PC-3 (cell line): ENCODE measurements at regions not wholly inside any gene's neighbourhood (a gene's known extent, or its start where the extent isn't known, plus 50 kb on each side); places are given as distances from the start of the nearest gene placed in this dataset.

Experiments used
- ATAC-seq: fragments of 200-7000 bp; cut with Tn5 transposase; 2 replicates; pipeline ENCODE4 v1.9.1; 2020; ENCODE audit warnings: mild to moderate bottlenecking, moderate library complexity
- BruUV-seq: library from RNA; stranded (reverse); fragments of 400-500 nt; replicated peaks from 2 replicates; lab custom pipeline; 2021; lab: Mats Ljungman, UMichigan
- CTCF ChIA-PET: fragments of 300-600 bp; sonication (Branson Sonifier 250); formaldehyde crosslinking; loops from one replicate; lab custom pipeline; 2022; ENCODE audit warnings: antibody characterized with exemption; lab: Charles Lee
- POLR2A ChIA-PET: fragments of 300-600 bp; sonication (Branson Sonifier 250); formaldehyde crosslinking; loops from one replicate; lab custom pipeline; 2022; ENCODE audit warnings: antibody characterized with exemption; ENCODE audit not compliant: unreplicated experiment; lab: Charles Lee
- DNase-seq: peaks from one replicate; pipeline ENCODE4 v3.0.0-alpha.2; 2015
- H2AFZ ChIP-seq: fragments of 300-600 bp; sonication (generic); 2 replicates; pipeline ENCODE4 v1.6.0; 2016; ENCODE audit warnings: antibody characterized with exemption, low read length
- H3F3A ChIP-seq: fragments of 300-600 bp; sonication (generic); one replicate; pipeline ENCODE4 v1.6.0; 2017; ENCODE audit warnings: antibody characterized with exemption, low read length, control low read depth, mild to moderate bottlenecking; ENCODE audit not compliant: unreplicated experiment
- H3K27ac ChIP-seq: fragments of 300-600 bp; sonication (generic); 2 replicates; pipeline ENCODE4 v1.5.1; 2016; ENCODE audit warnings: mild to moderate bottlenecking, low read length
- H3K27me3 ChIP-seq: fragments of 300-600 bp; sonication (generic); 2 replicates; pipeline ENCODE4 v1.6.1; 2016; ENCODE audit warnings: low read length, mixed read lengths
- H3K36me3 ChIP-seq: fragments of 300-600 bp; sonication (generic); 2 replicates; pipeline ENCODE4 v1.6.1; 2016; ENCODE audit warnings: low read depth, mixed run types, low read length, mixed read lengths
- H3K4me1 ChIP-seq: fragments of 300-600 bp; sonication (generic); 2 replicates; pipeline ENCODE4 v1.5.1; 2016; ENCODE audit warnings: low read length; ENCODE audit not compliant: insufficient read depth
- H3K4me2 ChIP-seq: fragments of 300-600 bp; sonication (generic); 2 replicates; pipeline ENCODE4 v1.6.0; 2016; ENCODE audit warnings: low read length
- H3K4me3 ChIP-seq: fragments of 300-600 bp; sonication (generic); 2 replicates; pipeline ENCODE4 v1.5.1; 2016; ENCODE audit warnings: mild to moderate bottlenecking, low read length, mixed read lengths
- H3K79me2 ChIP-seq: fragments of 300-600 bp; sonication (generic); 2 replicates; pipeline ENCODE4 v1.6.1; 2017; ENCODE audit warnings: low read length, mixed read lengths
- H3K9ac ChIP-seq: fragments of 300-600 bp; sonication (generic); 2 replicates; pipeline ENCODE4 v1.6.0; 2016; ENCODE audit warnings: mild to moderate bottlenecking, low read length
- H3K9me2 ChIP-seq: fragments of 300-600 bp; sonication (generic); replicated peaks from 2 replicates; pipeline ENCODE4 v1.6.1; 2016; ENCODE audit warnings: mixed run types, low read length, mixed read lengths
- H3K9me3 ChIP-seq: fragments of 300-600 bp; sonication (generic); 2 replicates; pipeline ENCODE4 v1.6.1; 2016; ENCODE audit warnings: low read length, mixed read lengths
- H4K20me1 ChIP-seq: fragments of 300-600 bp; sonication (generic); 2 replicates; pipeline ENCODE4 v1.6.1; 2016; ENCODE audit warnings: low read length, mixed read lengths
- CTCF ChIP-seq: fragments of 300-600 bp; sonication (generic); conservative IDR thresholded peaks from 2 replicates; pipeline ENCODE4 v1.5.1; 2017; ENCODE audit warnings: antibody characterized with exemption, low read depth, mild to moderate bottlenecking, low read length
- EZH2 ChIP-seq: fragments of 300-600 bp; sonication (generic); IDR thresholded peaks from one replicate; pipeline ENCODE4 v1.6.1; 2017; ENCODE audit warnings: antibody characterized with exemption, mild to moderate bottlenecking, low read length; ENCODE audit not compliant: unreplicated experiment
- EZH2phosphoT487 ChIP-seq: fragments of 300-600 bp; sonication (generic); IDR thresholded peaks from 2 replicates; pipeline ENCODE4 v1.6.1; 2018; ENCODE audit warnings: mild to moderate bottlenecking, antibody characterized with exemption, low read length, borderline replicate concordance
- intact Hi-C: fragments of 100-400 bp; cut with micrococcal nuclease; formaldehyde crosslinking; loops from 2 replicates; pipeline ENCODE4 v1.9.0; 2023

- no peak for TF ChIP-seq CTCF
- ATAC-seq (no peak), DNase-seq (no peak)
- no peaks in the 10 kb centered on the region for H4K20me1 ChIP-seq
- intact Hi-C loops = no loop called here
- H3K4me1 ChIP-seq = no peaks in the 10 kb centered on the region
- POLR2A ChIA-PET = no interaction called here
- no peaks in the 10 kb centered on the region for H3K79me2 ChIP-seq
- H3K9me2 ChIP-seq = no peaks in the 10 kb centered on the region
- no peaks in the 10 kb centered on the region for H3K36me3 ChIP-seq
- H3K27me3 ChIP-seq = peaks cover 48% of the 10 kb centered on the region
- H3K27ac ChIP-seq = no peak overlapping the region
- no peak overlapping the region for H3K4me2 ChIP-seq
- no TSS peak for BruUV-seq
- H3K9me3 ChIP-seq = no peaks in the 10 kb centered on the region; the same call in 1 of the 2 replicates
- CTCF ChIA-PET = no interaction called here
- H3K9ac ChIP-seq = no peak overlapping the region
- H3K4me3 ChIP-seq = no peak overlapping the region
- H2AFZ ChIP-seq = no peak overlapping the region
- H3F3A ChIP-seq = no peaks in the 10 kb centered on the region
These were observed 61.2 kb upstream of the PROK2 start for GRCh38 chr3:71846185-71846584.

- H3K9ac ChIP-seq = no peak overlapping the region
- DNase-seq (no peak), ATAC-seq (no peak)
- ChIA-PET CTCF (no interaction called here), POLR2A (no interaction called here)
- no peaks in the 10 kb centered on the region for H4K20me1 ChIP-seq
- no peaks in the 10 kb centered on the region for H3K9me2 ChIP-seq
- no peak overlapping the region for H3K27ac ChIP-seq
- no peaks in the 10 kb centered on the region for H3K9me3 ChIP-seq
- TF ChIP-seq CTCF (no peak), EZH2phosphoT487 (no peak), EZH2 (no peak)
- no TSS peak for BruUV-seq
- no peaks in the 10 kb centered on the region for H3F3A ChIP-seq
- H3K36me3 ChIP-seq = no peaks in the 10 kb centered on the region
- intact Hi-C loops = no loop called here
- H3K27me3 ChIP-seq = peaks cover 55% of the 10 kb centered on the region
- H3K4me3 ChIP-seq = no peak overlapping the region
- no peaks in the 10 kb centered on the region for H3K4me1 ChIP-seq
- H3K79me2 ChIP-seq = no peaks in the 10 kb centered on the region
- no peak overlapping the region for H2AFZ ChIP-seq
- no peak overlapping the region for H3K4me2 ChIP-seq
These were observed 58.1 kb upstream of the PROK2 start for GRCh38 chr3:71843071-71843470.

- no peak overlapping the region for H3K4me2 ChIP-seq
- DNase-seq = no peak
- no peak overlapping the region for H3K27ac ChIP-seq
- H2AFZ ChIP-seq = no peak overlapping the region
- no peak overlapping the region for H3K9ac ChIP-seq
- H3K27me3 ChIP-seq = peaks cover 70% of the 10 kb centered on the region
- no peak for TF ChIP-seq EZH2phosphoT487
- no peak for TF ChIP-seq CTCF
- TF ChIP-seq EZH2 = no peak
- CTCF ChIA-PET = no interaction called here
- H3K4me3 ChIP-seq = no peak overlapping the region
- no TSS peak for BruUV-seq
- H3K36me3 ChIP-seq = no peaks in the 10 kb centered on the region
- H3K79me2 ChIP-seq = no peaks in the 10 kb centered on the region
- ATAC-seq = no peak
- H3K4me1 ChIP-seq = no peaks in the 10 kb centered on the region
- no peaks in the 10 kb centered on the region for H3F3A ChIP-seq
- POLR2A ChIA-PET = no interaction called here
- H3K9me3 ChIP-seq = no peaks in the 10 kb centered on the region
- intact Hi-C loops = no loop called here
- no peaks in the 10 kb centered on the region for H4K20me1 ChIP-seq
- H3K9me2 ChIP-seq = no peaks in the 10 kb centered on the region
These were observed 53.5 kb upstream of the PROK2 start for GRCh38 chr3:71838406-71838805.
